ENCODE measurements at regions not wholly inside any gene's neighbourhood (a gene's known extent, or its start where the extent isn't known, plus 50 kb on each side); places are given as distances from the start of the nearest gene placed in this dataset.
"Not testable (repeated sequence)": the region's sequence is repeated elsewhere in the genome, so short reads cannot be mapped to it uniquely, and the experiment has no call there.

DNA sequence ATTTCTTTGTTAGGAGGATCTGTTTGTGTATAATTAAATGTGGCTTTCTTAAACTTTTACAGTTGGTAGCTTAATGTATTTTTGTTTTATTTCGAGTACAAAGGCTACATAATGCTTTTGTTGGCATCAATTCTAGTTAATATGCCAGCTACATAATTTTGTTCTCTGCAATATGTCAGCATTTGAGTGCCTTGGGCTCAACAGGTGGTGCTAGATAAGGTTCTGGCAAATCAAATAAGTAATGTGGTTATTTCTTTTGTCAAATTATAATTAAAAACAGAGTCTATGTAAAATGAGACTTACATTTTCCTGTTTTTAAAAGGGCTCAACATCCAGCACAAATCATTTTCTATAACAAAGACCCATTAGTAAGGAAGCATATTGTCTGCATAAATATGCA is 410.6 kb upstream of the NR5A2 start:
- DNase-seq (ENCODE audit: insufficient read length, low spot score) (no peak), FAIRE-seq (no peak)
- TF ChIP-seq SPI1 (IDR thresholded peaks at IDR 0.05; ENCODE audit: low read depth, low read length) = no peak

DNA sequence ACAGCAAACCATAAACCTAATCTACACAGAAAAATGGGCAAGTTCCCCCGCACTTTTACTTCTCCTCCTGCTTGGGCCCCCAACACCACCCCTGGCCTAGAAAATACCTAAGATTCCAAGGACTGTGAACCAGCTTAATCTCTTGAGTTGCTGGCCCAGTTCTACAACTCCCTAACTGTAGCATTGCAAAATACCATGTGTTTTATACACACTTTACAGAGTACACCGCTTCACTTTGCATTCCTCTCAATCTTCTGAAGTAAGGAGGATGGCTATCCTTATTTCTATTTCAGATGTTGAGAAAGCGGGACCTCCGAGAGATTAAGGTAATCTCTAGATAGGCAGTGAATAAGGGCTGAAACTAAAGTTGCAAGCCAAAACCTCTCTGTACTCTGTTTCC is 408.3 kb upstream of the NR5A2 start:
- TF ChIP-seq POLR2AphosphoS5 (IDR thresholded peaks at IDR 0.05; ENCODE audit: low read depth, low read length) = no peak
- TF ChIP-seq POLR2A (IDR thresholded peaks at IDR 0.05; ENCODE audit: low read depth, low read length) = no peak
- no peak for TF ChIP-seq PAX5 (IDR thresholded peaks at IDR 0.05; ENCODE audit: insufficient read depth, low read length, severe bottlenecking)
- TF ChIP-seq POU2F2 (IDR thresholded peaks at IDR 0.05; ENCODE audit: low read depth, low read length) = no peak
- no peak for TF ChIP-seq SPI1 (IDR thresholded peaks at IDR 0.05; ENCODE audit: low read depth, low read length)
- TF ChIP-seq TAF1 (IDR thresholded peaks at IDR 0.05; ENCODE audit: low read depth, low read length) = no peak
- DNase-seq (ENCODE audit: insufficient read length, low spot score) (no peak), FAIRE-seq (no peak)

DNA sequence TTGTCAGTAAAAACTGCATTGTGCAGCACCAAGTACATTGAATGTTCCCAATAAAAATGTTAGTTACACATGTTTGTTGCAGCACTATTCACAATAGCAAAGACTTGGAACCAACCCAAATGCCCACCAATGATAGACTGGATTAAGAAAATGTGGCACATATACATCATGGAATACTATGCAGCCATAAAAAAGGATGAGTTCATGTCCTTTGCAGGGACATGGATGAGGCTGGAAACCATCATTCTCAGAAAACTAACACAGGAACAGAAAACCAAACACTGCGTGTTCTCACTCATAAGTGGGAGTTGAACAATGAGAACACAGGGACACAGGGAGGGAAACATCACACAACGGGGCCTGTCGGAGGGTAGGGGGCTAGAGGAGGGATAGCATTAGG is 401.3 kb upstream of the NR5A2 start:
- not testable (repeated sequence) for FAIRE-seq; DNase-seq (ENCODE audit: insufficient read length, low spot score)

DNA sequence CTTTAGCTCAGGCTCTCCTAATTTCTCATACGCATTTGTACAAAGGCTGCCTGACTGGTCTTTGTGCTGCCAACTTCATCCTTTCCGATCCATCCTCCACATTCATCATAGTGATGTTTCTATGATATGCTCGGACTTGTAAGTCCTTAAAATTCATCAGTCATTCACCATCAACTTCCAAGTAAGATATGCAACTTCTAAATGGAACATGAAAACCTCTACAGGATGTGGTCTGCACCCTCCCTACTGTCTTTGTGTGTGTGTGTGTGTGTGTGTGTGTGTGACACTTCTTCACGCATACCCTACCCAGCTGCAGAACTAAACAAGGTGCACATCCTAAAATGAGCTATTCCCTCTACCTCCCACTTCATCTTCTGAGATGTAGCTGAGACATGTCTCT is 397.9 kb upstream of the NR5A2 start:
- TF ChIP-seq SPI1 (IDR thresholded peaks at IDR 0.05; ENCODE audit: low read depth, low read length) = no peak
- no peak for TF ChIP-seq POU2F2 (IDR thresholded peaks at IDR 0.05; ENCODE audit: low read depth, low read length)
- TF ChIP-seq POLR2A (IDR thresholded peaks at IDR 0.05; ENCODE audit: low read depth, low read length) = no peak
- no peak for TF ChIP-seq TAF1 (IDR thresholded peaks at IDR 0.05; ENCODE audit: low read depth, low read length)
- no peak for TF ChIP-seq PAX5 (IDR thresholded peaks at IDR 0.05; ENCODE audit: insufficient read depth, low read length, severe bottlenecking)
- TF ChIP-seq POLR2AphosphoS5 (IDR thresholded peaks at IDR 0.05; ENCODE audit: low read depth, low read length) = no peak
- DNase-seq (ENCODE audit: insufficient read length, low spot score) (no peak), FAIRE-seq (no peak)

DNA sequence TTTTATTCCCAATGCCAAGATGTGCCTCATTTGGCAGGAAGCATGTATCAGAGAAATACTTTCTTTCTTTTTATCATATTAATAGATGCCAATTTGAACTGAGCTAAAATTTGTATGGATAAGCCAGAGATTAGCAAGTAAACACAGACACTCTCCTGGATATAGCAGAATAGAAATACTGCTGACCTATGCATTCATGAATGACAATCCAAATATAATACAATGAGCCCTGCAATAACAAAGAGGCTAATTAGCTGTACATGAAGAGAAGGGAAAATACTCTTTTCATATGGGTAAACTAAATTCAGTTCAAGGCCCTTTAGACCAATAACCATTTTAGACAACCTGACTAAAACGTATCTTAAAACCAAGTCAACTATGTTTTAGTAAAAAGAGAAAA is 388.1 kb upstream of the NR5A2 start:
- TF ChIP-seq POU2F2 (IDR thresholded peaks at IDR 0.05; ENCODE audit: low read depth, low read length) (no peak), PAX5 (IDR thresholded peaks at IDR 0.05; ENCODE audit: insufficient read depth, low read length, severe bottlenecking) (no peak), POLR2A (IDR thresholded peaks at IDR 0.05; ENCODE audit: low read depth, low read length) (no peak), SPI1 (IDR thresholded peaks at IDR 0.05; ENCODE audit: low read depth, low read length) (no peak), TAF1 (IDR thresholded peaks at IDR 0.05; ENCODE audit: low read depth, low read length) (no peak)
- no peak for FAIRE-seq
- DNase-seq (ENCODE audit: insufficient read length, low spot score) = no peak

DNA sequence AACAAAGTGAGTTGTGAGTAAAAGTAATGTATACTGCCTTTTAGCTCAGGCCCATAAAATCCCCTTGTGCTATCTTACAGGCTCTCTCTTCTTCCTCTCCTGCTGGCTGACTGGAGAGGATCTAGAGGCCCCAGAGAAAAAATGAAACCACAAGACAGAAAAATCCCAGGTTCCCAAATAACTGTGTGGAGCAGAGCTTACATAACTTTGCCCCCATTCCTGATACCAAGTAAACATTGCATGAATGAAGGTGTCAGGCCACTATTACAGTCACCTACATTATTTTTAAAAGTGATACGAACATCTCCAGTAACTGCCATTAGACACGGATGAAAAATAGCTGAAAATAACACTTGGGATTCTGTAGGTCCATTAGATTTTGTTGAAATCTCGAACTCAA is 386.0 kb upstream of the NR5A2 start:
- TF ChIP-seq POLR2AphosphoS5 (IDR thresholded peaks at IDR 0.05; ENCODE audit: low read depth, low read length) = no peak
- TF ChIP-seq POLR2A (IDR thresholded peaks at IDR 0.05; ENCODE audit: low read depth, low read length) = no peak
- TF ChIP-seq PAX5 (IDR thresholded peaks at IDR 0.05; ENCODE audit: insufficient read depth, low read length, severe bottlenecking) = no peak
- TF ChIP-seq POU2F2 (IDR thresholded peaks at IDR 0.05; ENCODE audit: low read depth, low read length) = no peak
- no peak for FAIRE-seq
- no peak for DNase-seq (ENCODE audit: insufficient read length, low spot score)

DNA sequence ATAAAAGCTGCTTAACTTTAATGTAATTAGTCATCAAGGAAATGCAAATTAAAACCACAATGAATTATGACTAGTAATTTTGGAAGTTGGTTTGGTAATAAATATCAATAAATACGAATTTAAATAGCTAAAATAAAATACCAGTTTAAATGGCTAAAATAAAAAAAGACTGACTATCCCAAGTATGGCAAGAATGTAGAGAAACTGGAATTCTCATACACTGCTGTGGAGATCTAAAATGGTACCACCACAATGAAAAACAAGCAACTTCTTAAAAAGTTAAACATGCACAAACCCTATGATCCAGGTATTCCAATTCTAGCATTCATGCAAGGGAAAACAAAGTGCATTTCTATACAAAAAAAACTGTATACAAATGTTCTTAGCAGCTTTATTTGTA is 382.6 kb upstream of the NR5A2 start:
- FAIRE-seq (no peak), DNase-seq (ENCODE audit: insufficient read length, low spot score) (no peak)
- TF ChIP-seq POU2F2 (IDR thresholded peaks at IDR 0.05; ENCODE audit: low read depth, low read length) (no peak), SPI1 (IDR thresholded peaks at IDR 0.05; ENCODE audit: low read depth, low read length) (no peak), POLR2AphosphoS5 (IDR thresholded peaks at IDR 0.05; ENCODE audit: low read depth, low read length) (no peak), PAX5 (IDR thresholded peaks at IDR 0.05; ENCODE audit: insufficient read depth, low read length, severe bottlenecking) (no peak), POLR2A (IDR thresholded peaks at IDR 0.05; ENCODE audit: low read depth, low read length) (no peak), TAF1 (IDR thresholded peaks at IDR 0.05; ENCODE audit: low read depth, low read length) (no peak)

DNA sequence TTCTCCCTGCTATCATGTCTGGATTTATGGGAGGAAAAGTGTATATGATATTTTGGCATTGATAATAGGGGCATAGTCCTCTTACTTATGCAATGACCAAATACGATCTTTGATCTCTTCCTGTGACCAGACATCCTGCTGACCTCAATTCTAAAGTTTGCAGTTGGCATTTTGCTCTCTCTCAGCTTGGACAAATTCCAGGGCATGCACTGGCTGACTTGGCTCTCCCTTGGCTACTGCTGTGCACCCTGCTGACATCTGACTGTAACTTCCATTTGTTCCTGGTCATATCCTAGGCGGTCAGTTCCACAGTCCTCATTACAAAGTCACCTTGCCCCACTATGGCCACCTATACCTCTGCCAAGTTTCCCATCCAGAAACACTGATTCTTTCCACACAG is 380.7 kb upstream of the NR5A2 start:
- no peak for FAIRE-seq
- DNase-seq (ENCODE audit: insufficient read length, low spot score) = no peak
- TF ChIP-seq TAF1 (IDR thresholded peaks at IDR 0.05; ENCODE audit: low read depth, low read length) = no peak
- no peak for TF ChIP-seq POLR2AphosphoS5 (IDR thresholded peaks at IDR 0.05; ENCODE audit: low read depth, low read length)
- TF ChIP-seq SPI1 (IDR thresholded peaks at IDR 0.05; ENCODE audit: low read depth, low read length) = no peak
- TF ChIP-seq POU2F2 (IDR thresholded peaks at IDR 0.05; ENCODE audit: low read depth, low read length) = no peak
- TF ChIP-seq POLR2A (IDR thresholded peaks at IDR 0.05; ENCODE audit: low read depth, low read length) = no peak
- TF ChIP-seq PAX5 (IDR thresholded peaks at IDR 0.05; ENCODE audit: insufficient read depth, low read length, severe bottlenecking) = no peak

DNA sequence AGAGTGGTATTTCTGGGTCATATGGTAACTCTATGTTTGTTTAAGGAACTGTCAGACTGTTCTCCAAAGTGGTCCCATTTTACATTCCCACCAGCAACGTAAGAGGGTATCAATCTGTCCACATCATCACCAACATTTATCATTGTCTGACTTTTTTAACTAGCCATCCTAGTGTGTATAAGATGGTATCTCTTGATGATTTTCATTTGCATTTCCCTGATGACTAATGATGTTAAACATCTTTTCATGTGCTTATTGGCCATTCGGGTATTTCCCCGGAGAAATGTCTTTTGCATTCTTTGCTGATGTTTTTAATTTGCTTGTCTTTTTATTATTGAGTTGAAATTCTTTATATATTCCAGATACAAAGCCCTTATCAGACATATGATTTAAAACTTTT is 370.1 kb upstream of the NR5A2 start:
- FAIRE-seq (no peak), DNase-seq (ENCODE audit: insufficient read length, low spot score) (no peak)
- TF ChIP-seq PAX5 (IDR thresholded peaks at IDR 0.05; ENCODE audit: insufficient read depth, low read length, severe bottlenecking) (no peak), TAF1 (IDR thresholded peaks at IDR 0.05; ENCODE audit: low read depth, low read length) (no peak), SPI1 (IDR thresholded peaks at IDR 0.05; ENCODE audit: low read depth, low read length) (no peak), POLR2A (IDR thresholded peaks at IDR 0.05; ENCODE audit: low read depth, low read length) (no peak), POLR2AphosphoS5 (IDR thresholded peaks at IDR 0.05; ENCODE audit: low read depth, low read length) (no peak), POU2F2 (IDR thresholded peaks at IDR 0.05; ENCODE audit: low read depth, low read length) (no peak)

DNA sequence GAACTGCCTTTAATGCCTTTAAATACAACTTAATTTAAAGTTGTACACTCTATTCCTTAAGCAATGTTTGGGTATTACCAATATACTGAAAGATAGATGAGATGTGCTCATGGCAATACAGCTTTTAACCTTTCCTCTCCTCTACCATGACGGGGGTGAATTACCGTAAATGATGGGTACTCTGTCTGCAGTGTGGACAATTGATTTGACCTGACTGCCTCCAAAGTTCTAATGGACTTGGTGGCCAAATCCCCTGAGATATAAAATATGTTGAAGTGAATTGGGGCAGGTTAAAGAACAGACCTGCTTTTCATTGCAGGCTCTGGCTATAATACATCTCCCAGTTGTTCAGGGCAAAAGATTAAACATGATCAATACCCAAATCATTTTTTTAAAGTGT is 367.4 kb upstream of the NR5A2 start:
- TF ChIP-seq SPI1 (IDR thresholded peaks at IDR 0.05; ENCODE audit: low read depth, low read length) = no peak
- TF ChIP-seq TAF1 (IDR thresholded peaks at IDR 0.05; ENCODE audit: low read depth, low read length) = no peak
- no peak for TF ChIP-seq POLR2AphosphoS5 (IDR thresholded peaks at IDR 0.05; ENCODE audit: low read depth, low read length)
- TF ChIP-seq POLR2A (IDR thresholded peaks at IDR 0.05; ENCODE audit: low read depth, low read length) = no peak
- TF ChIP-seq PAX5 (IDR thresholded peaks at IDR 0.05; ENCODE audit: insufficient read depth, low read length, severe bottlenecking) = no peak
- no peak for TF ChIP-seq POU2F2 (IDR thresholded peaks at IDR 0.05; ENCODE audit: low read depth, low read length)
- DNase-seq (ENCODE audit: insufficient read length, low spot score) (no peak), FAIRE-seq (no peak)

DNA sequence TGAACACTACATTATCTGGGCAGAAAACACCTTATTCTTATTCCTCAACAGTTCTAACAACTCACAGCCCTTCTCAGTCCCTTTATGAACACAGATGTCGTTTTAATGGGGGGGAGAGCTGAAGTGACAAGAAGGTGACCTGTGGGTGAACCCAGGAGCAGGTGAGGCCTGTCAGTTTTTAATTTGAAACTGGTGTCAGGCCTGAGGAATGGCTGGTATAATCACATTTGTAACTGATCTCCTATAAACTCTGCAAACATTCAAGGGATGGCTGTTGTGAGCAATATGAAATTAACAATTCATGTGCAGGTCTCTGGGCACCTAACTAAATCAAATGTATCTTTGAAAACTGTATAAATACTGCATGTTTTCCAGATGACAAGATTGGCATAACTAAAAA is 362.1 kb upstream of the NR5A2 start:
- DNase-seq (ENCODE audit: insufficient read length, low spot score) (no peak), FAIRE-seq (no peak)
- no peak for TF ChIP-seq TAF1 (IDR thresholded peaks at IDR 0.05; ENCODE audit: low read depth, low read length)
- no peak for TF ChIP-seq SPI1 (IDR thresholded peaks at IDR 0.05; ENCODE audit: low read depth, low read length)
- TF ChIP-seq POLR2A (IDR thresholded peaks at IDR 0.05; ENCODE audit: low read depth, low read length) = no peak
- no peak for TF ChIP-seq POLR2AphosphoS5 (IDR thresholded peaks at IDR 0.05; ENCODE audit: low read depth, low read length)
- no peak for TF ChIP-seq PAX5 (IDR thresholded peaks at IDR 0.05; ENCODE audit: insufficient read depth, low read length, severe bottlenecking)
- TF ChIP-seq POU2F2 (IDR thresholded peaks at IDR 0.05; ENCODE audit: low read depth, low read length) = no peak
